WTC11 (cell line): ENCODE measurements at regions not wholly inside any gene's neighbourhood (a gene's known extent, or its start where the extent isn't known, plus 50 kb on each side); places are given as distances from the start of the nearest gene placed in this dataset.
A peak's percentile ranks its signal among the peaks of the same experiment; 100 is the strongest.

ENCODE experiments used
- ATAC-seq: fragments of 200-7000 bp; cut with Tn5 transposase; 2 replicates; pipeline ENCODE4 v1.10.0; 2021; ENCODE audit warnings: mild to moderate bottlenecking, moderate library complexity
- CTCF ChIA-PET: fragments of 300-600 bp; sonication (Branson Sonifier 250); formaldehyde crosslinking; loops from one replicate; lab custom pipeline; 2021; ENCODE audit warnings: antibody characterized with exemption; lab: Charles Lee
- POLR2A ChIA-PET: fragments of 350-600 bp; sonication (Branson Sonifier 250); formaldehyde crosslinking; loops from one replicate; lab custom pipeline; 2021; ENCODE audit warnings: antibody characterized with exemption; lab: Charles Lee
- DNase-seq: peaks from one replicate; pipeline ENCODE4 v3.0.0; 2021; ENCODE audit warnings: low spot score
- H3K27ac Mint-ChIP-seq: 2 replicates; pipeline ENCODE4 v1.8.0; 2021; ENCODE audit warnings: mixed read lengths
- H3K27me3 Mint-ChIP-seq: 2 replicates; pipeline ENCODE4 v1.8.0; 2021; ENCODE audit warnings: low read depth, mild to moderate bottlenecking, moderate library complexity, mixed read lengths
- H3K36me3 Mint-ChIP-seq: 2 replicates; pipeline ENCODE4 v1.8.0; 2021; ENCODE audit warnings: mixed read lengths
- H3K4me1 Mint-ChIP-seq: 2 replicates; pipeline ENCODE4 v1.8.0; 2022; ENCODE audit warnings: mixed read lengths
- H3K4me3 Mint-ChIP-seq: 2 replicates; pipeline ENCODE4 v1.8.0; 2021; ENCODE audit warnings: mild to moderate bottlenecking, moderate library complexity, mixed read lengths
- H3K9me3 Mint-ChIP-seq: 2 replicates; pipeline ENCODE4 v1.8.0; 2021; ENCODE audit warnings: mixed read lengths
- ATF1 ChIP-seq: sonication (generic); formaldehyde crosslinking; IDR thresholded peaks from 2 replicates; pipeline ENCODE4 v1.8.1; 2023; ENCODE audit warnings: mild to moderate bottlenecking, moderate library complexity, missing genetic modification reagents
- ATF3 ChIP-seq: sonication (generic); formaldehyde crosslinking; conservative IDR thresholded peaks from 2 replicates; pipeline ENCODE4 v1.8.1; 2022; ENCODE audit warnings: mild to moderate bottlenecking, missing genetic modification reagents
- CREM ChIP-seq: sonication (generic); formaldehyde crosslinking; IDR thresholded peaks from 2 replicates; pipeline ENCODE4 v1.8.1; 2022; ENCODE audit warnings: mild to moderate bottlenecking, missing genetic modification reagents, moderate library complexity
- ELF4 ChIP-seq: sonication (generic); formaldehyde crosslinking; IDR thresholded peaks from 2 replicates; pipeline ENCODE4 v1.8.1; 2022; ENCODE audit warnings: low read depth, mild to moderate bottlenecking, moderate library complexity, missing genetic modification reagents
- ETV6 ChIP-seq: sonication (generic); formaldehyde crosslinking; IDR thresholded peaks from 2 replicates; pipeline ENCODE4 v1.8.1; 2022; ENCODE audit warnings: mild to moderate bottlenecking, missing genetic modification reagents
- FOXK1 ChIP-seq: sonication (generic); formaldehyde crosslinking; IDR thresholded peaks from 2 replicates; pipeline ENCODE4 v1.8.0; 2022; ENCODE audit warnings: mild to moderate bottlenecking, moderate library complexity, missing genetic modification reagents
- GABPB1 ChIP-seq: sonication (generic); formaldehyde crosslinking; IDR thresholded peaks from 2 replicates; pipeline ENCODE4 v1.8.1; 2023; ENCODE audit warnings: mild to moderate bottlenecking, missing genetic modification reagents
- GRHL2 ChIP-seq: fragments of 250-450 bp; sonication (Bioruptor Pico); IDR thresholded peaks from 2 replicates; pipeline ENCODE4 v1.8.0; 2022; ENCODE audit warnings: mild to moderate bottlenecking, moderate library complexity; ENCODE audit not compliant: insufficient replicate concordance, severe bottlenecking
- JUN ChIP-seq: sonication (generic); formaldehyde crosslinking; IDR thresholded peaks from 2 replicates; pipeline ENCODE4 v1.8.0; 2023; ENCODE audit warnings: mild to moderate bottlenecking, missing genetic modification reagents
- MLX ChIP-seq: sonication (generic); formaldehyde crosslinking; IDR thresholded peaks from 2 replicates; pipeline ENCODE4 v1.8.1; 2023; ENCODE audit warnings: mild to moderate bottlenecking, missing genetic modification reagents, moderate library complexity
- NR2C2 ChIP-seq: sonication (generic); formaldehyde crosslinking; IDR thresholded peaks from 2 replicates; pipeline ENCODE4 v1.8.0; 2022; ENCODE audit warnings: mild to moderate bottlenecking, missing genetic modification reagents
- PRDM15 ChIP-seq: sonication (generic); formaldehyde crosslinking; IDR thresholded peaks from 2 replicates; pipeline ENCODE4 v1.8.0; 2022; ENCODE audit warnings: missing genetic modification reagents
- SMAD4 ChIP-seq: sonication (generic); formaldehyde crosslinking; IDR thresholded peaks from 2 replicates; pipeline ENCODE4 v1.8.0; 2022; ENCODE audit warnings: mild to moderate bottlenecking, missing genetic modification reagents
- SOX15 ChIP-seq: fragments of 250-450 bp; sonication (Bioruptor Pico); IDR thresholded peaks from 2 replicates; pipeline ENCODE4 v1.9.0; 2021; ENCODE audit warnings: mild to moderate bottlenecking
- SP1 ChIP-seq: sonication (generic); formaldehyde crosslinking; conservative IDR thresholded peaks from 2 replicates; pipeline ENCODE4 v1.8.1; 2022; ENCODE audit warnings: missing genetic modification reagents
- TEAD1 ChIP-seq: sonication (generic); formaldehyde crosslinking; IDR thresholded peaks from 2 replicates; pipeline ENCODE4 v1.8.0; 2022; ENCODE audit warnings: mild to moderate bottlenecking, missing genetic modification reagents
- USF2 ChIP-seq: sonication (generic); formaldehyde crosslinking; IDR thresholded peaks from 2 replicates; pipeline ENCODE4 v1.8.1; 2023; ENCODE audit warnings: mild to moderate bottlenecking, missing genetic modification reagents, moderate library complexity
- ZBTB21 ChIP-seq: sonication (generic); formaldehyde crosslinking; IDR thresholded peaks from 2 replicates; pipeline ENCODE4 v1.8.1; 2023; ENCODE audit warnings: mild to moderate bottlenecking, missing genetic modification reagents, borderline replicate concordance
- ZNF121 ChIP-seq: sonication (generic); formaldehyde crosslinking; IDR thresholded peaks from 2 replicates; pipeline ENCODE4 v1.8.0; 2023; ENCODE audit warnings: missing genetic modification reagents
- ZNF317 ChIP-seq: sonication (generic); formaldehyde crosslinking; IDR thresholded peaks from 2 replicates; pipeline ENCODE4 v1.8.1; 2023; ENCODE audit warnings: low read depth, mild to moderate bottlenecking, moderate library complexity, missing genetic modification reagents, borderline replicate concordance
- ZNF396 ChIP-seq: fragments of 250-450 bp; sonication (Bioruptor Pico); IDR thresholded peaks from 2 replicates; pipeline ENCODE4 v1.8.0; 2021; ENCODE audit warnings: mild to moderate bottlenecking, moderate library complexity, borderline replicate concordance
- ZNF423 ChIP-seq: fragments of 250-450 bp; sonication (Bioruptor Pico); IDR thresholded peaks from 2 replicates; pipeline ENCODE4 v2.1.2; 2022; ENCODE audit warnings: mild to moderate bottlenecking, moderate library complexity
- ZNF532 ChIP-seq: fragments of 250-450 bp; sonication (Bioruptor Pico); IDR thresholded peaks from 2 replicates; pipeline ENCODE4 v1.9.0; 2021; ENCODE audit warnings: mild to moderate bottlenecking, borderline replicate concordance

GRCh38 chr2:120465989-120466703 lies 120.2 kb downstream of the INHBB start (continued):
- TF ChIP-seq FOXK1 (CRISPR knock-in tag) (peak; percentile 82), ZNF317 (CRISPR knock-in tag) (0 out of 2 replicates have a peak, but pooled peaks have one; percentile 24), GABPB1 (peak; percentile 89), SMAD4 (CRISPR knock-in tag) (peak; percentile 56; the same call in 1 of the 2 replicates), TEAD1 (CRISPR knock-in tag) (peak; percentile 78), SP1 (CRISPR knock-in tag) (peak; percentile 71), ETV6 (0 out of 2 replicates have a peak, but pooled peaks have one; percentile 16), USF2 (peak; percentile 57), ZNF423 (peak; percentile 96), ZNF532 (no peak)

- POLR2A ChIA-PET, result interaction anchor here (0.5 to 1.5 kb wide), 4 partner anchors 61 to 214 kb away, joined by 3 to 7 read pairs (median 5); no protein-coding TSS in a partner anchor
- CTCF ChIA-PET, result interaction anchor here (0.6 to 2.4 kb wide), 15 partner anchors 20 to 619 kb away, joined by 3 to 18 read pairs (median 4); no protein-coding TSS in a partner anchor
- no peak for TF ChIP-seq ATF3 (CRISPR knock-in tag)
- TF ChIP-seq NR2C2 (CRISPR knock-in tag), result no peak
- no peak for TF ChIP-seq ZNF532
- no peak for TF ChIP-seq JUN (CRISPR knock-in tag)
- TF ChIP-seq CREM, result no peak
- TF ChIP-seq ELF4 (CRISPR knock-in tag), result no peak
- TF ChIP-seq ZNF396 (CRISPR knock-in tag), result no peak
- TF ChIP-seq ZBTB21 (CRISPR knock-in tag), result no peak
- no peak for TF ChIP-seq GRHL2
- TF ChIP-seq ATF1 (CRISPR knock-in tag), result no peak
- TF ChIP-seq MLX (CRISPR knock-in tag), result no peak
- TF ChIP-seq PRDM15 (CRISPR knock-in tag), result no peak
- TF ChIP-seq ZNF121 (CRISPR knock-in tag), result no peak
- TF ChIP-seq SOX15 (CRISPR knock-in tag), result no peak
Observed at GRCh38 chr2:120466704-120467054, 120.7 kb downstream of the INHBB start.

More at GRCh38 chr2:120466704-120467054, 120.7 kb downstream of the INHBB start:
- ATAC-seq, result no peak
- H3K4me1 Mint-ChIP-seq, result peaks cover 15% of the 10 kb centered on the region
- no peaks in the 10 kb centered on the region for H3K36me3 Mint-ChIP-seq
- DNase-seq, result no peak
- peak overlapping the region; percentile 53 for H3K4me3 Mint-ChIP-seq
- H3K9me3 Mint-ChIP-seq, result 0 out of 2 replicates have a peak, but pooled peaks cover 1% of the 10 kb centered on the region
- H3K27ac Mint-ChIP-seq, result no peak overlapping the region
- H3K27me3 Mint-ChIP-seq, result peaks cover 100% of the 10 kb centered on the region
